Pancreas (tissue), 10 donors: ENCODE measurements at regions not wholly inside any gene's neighbourhood (a gene's known extent, or its start where the extent isn't known, plus 50 kb on each side); places are given as distances from the start of the nearest gene placed in this dataset.

ENCODE experiments used
- ATAC-seq, 4 donors: fragments of 200-7000 bp; cut with Tn5 transposase; one replicate each; pipeline versions ENCODE4 v1.8.0 to v1.9.1; 2020; ENCODE audit warnings: mild to moderate bottlenecking in 4 of 4, moderate library complexity in 4 of 4
- DNase-seq, 6 donors: peaks; one replicate each; pipeline ENCODE4 v3.0.0-alpha.2; 2020
- FAIRE-seq: peaks from 2 replicates; lab custom pipeline; 2012; peaks lifted over from hg19 to GRCh38; lab: Jason Lieb, UNC
- H3K27ac ChIP-seq, 4 donors: fragments of 200-600 bp; sonication (generic); 1 replicate in 3 of 4; 2 replicates in 1 of 4; pipeline versions ENCODE4 v1.5.0 to v1.8.0; 2020
- H3K27me3 ChIP-seq, 4 donors: fragments of 200-600 bp; one replicate each; pipeline ENCODE4 v1.8.0; 2021
- H3K36me3 ChIP-seq, 3 donors: fragments of 200-600 bp; sonication (generic) in 1 of 3; one replicate each; pipeline versions ENCODE4 v1.5.0 to v1.8.0; 2020 to 2021
- H3K4me1 ChIP-seq, 3 donors: fragments of 200-600 bp; one replicate each; pipeline ENCODE4 v1.8.0; 2021
- H3K4me3 ChIP-seq, 4 donors: fragments of 200-600 bp; sonication (generic) in 2 of 4; one replicate each; pipeline versions ENCODE4 v1.5.0 to v1.8.0; 2020 to 2021
- H3K9me3 ChIP-seq, 4 donors: fragments of 200-600 bp; one replicate each; pipeline ENCODE4 v1.8.0; 2021
- WGBS, 2 donors: extraction: QIAGEN DNeasy Blood & Tissue Kit; methylation state at CpG; one replicate each; pipeline ENCODE4 v1.1.7; 2013; 5-methylcytosine and 5-hydroxymethylcytosine counted together
- intact Hi-C, 3 donors: fragments of 100-400 bp; cut with DNase I; formaldehyde crosslinking; loops; one replicate each; pipeline versions ENCODE4 v1.11.1 to v1.14.2; 2022
- TF ChIP-seq, protein P1 (sequence below), 4 donors: fragments of 200-600 bp; sonication (generic) in 3 of 4; IDR thresholded peaks; one replicate each; pipeline versions ENCODE4 v1.5.0 to v1.8.0; 2021; ENCODE audit warnings: antibody characterized with exemption in 4 of 4
- donor health status: healthy with polysubstance abuse.
- donor health status: DM: no; HTN: no; CAD: no; lungs with moderate emphysema.
- donor health status: DM: no; HTN: no; CAD: no.
- donor health status: control.
- donor health status: control.
- donor health status: Bipolar disorder and iron deficiency.
- donor health status: DM: yes; HTN: yes; CAD: no.
- donor health status: DM: no; HTN: no; CAD: no.
- donor health status: DM: no; HTN: no; CAD: no.
- donor health status: DM: yes; HTN: yes; CAD: no.

GRCh38 chr1:229192853-229193252 lies 78.1 kb upstream of the RAB4A start:
- Histone ChIP-seq H3K27me3 (no peaks in the 10 kb centered on the region), H3K4me1 (no peaks in the 10 kb centered on the region), H3K36me3 (no peaks in the 10 kb centered on the region), H3K9me3 (no peaks in the 10 kb centered on the region), H3K27ac (no peak overlapping the region), H3K4me3 (no peak overlapping the region)
- ATAC-seq, result no peak
- FAIRE-seq, result no peak
- WGBS, 2 donors, result 80 to 82% methylated on average over 4 of the region's 4 CpGs
- TF ChIP-seq, protein P1, sequence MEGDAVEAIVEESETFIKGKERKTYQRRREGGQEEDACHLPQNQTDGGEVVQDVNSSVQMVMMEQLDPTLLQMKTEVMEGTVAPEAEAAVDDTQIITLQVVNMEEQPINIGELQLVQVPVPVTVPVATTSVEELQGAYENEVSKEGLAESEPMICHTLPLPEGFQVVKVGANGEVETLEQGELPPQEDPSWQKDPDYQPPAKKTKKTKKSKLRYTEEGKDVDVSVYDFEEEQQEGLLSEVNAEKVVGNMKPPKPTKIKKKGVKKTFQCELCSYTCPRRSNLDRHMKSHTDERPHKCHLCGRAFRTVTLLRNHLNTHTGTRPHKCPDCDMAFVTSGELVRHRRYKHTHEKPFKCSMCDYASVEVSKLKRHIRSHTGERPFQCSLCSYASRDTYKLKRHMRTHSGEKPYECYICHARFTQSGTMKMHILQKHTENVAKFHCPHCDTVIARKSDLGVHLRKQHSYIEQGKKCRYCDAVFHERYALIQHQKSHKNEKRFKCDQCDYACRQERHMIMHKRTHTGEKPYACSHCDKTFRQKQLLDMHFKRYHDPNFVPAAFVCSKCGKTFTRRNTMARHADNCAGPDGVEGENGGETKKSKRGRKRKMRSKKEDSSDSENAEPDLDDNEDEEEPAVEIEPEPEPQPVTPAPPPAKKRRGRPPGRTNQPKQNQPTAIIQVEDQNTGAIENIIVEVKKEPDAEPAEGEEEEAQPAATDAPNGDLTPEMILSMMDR (IDR thresholded peaks at IDR 0.05), result no peak
- DNase-seq, result no peak
- intact Hi-C loops, result no loop called here

- WGBS, 2 donors, result 88 to 91% methylated on average over 7 to 9 of the region's 9 CpGs
- no peak for DNase-seq
- no peak for ATAC-seq
- Histone ChIP-seq H3K4me3 (no peak overlapping the region), H3K36me3 (no peaks in the 10 kb centered on the region), H3K9me3 (no peaks in the 10 kb centered on the region), H3K4me1 (no peaks in the 10 kb centered on the region), H3K27me3 (no peaks in the 10 kb centered on the region), H3K27ac (no peak overlapping the region)
- intact Hi-C loops, result no loop called here
- TF ChIP-seq, protein P1 (IDR thresholded peaks at IDR 0.05), result no peak
- FAIRE-seq, result no peak
Measured at GRCh38 chr1:229194096-229194495, 76.8 kb upstream of the RAB4A start.

DNA sequence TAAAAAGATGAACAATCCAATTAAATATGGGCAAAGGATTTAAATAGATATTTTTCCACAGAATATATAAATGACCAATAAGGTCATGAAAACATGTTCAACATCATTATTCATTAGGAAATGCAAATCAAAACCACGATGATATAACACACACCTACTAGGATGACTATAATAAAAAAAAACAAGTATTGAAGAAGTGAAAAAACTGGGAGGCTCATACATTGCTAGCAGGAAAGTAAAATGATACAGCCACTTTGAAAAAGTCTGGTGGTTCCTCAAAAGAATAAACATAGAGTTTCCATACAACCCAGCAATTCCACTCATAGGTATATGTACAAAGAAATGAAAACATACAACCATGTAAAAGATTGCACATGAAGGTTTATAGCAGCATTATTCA lies 75.7 kb upstream of the RAB4A start:
- TF ChIP-seq, protein P1 (IDR thresholded peaks at IDR 0.05), result no peak
- FAIRE-seq, result no peak
- no peak overlapping the region for H3K27ac ChIP-seq
- WGBS, 2 donors, result 90 to 93% methylated on average over 1 of the region's 1 CpG
- H3K4me3 ChIP-seq, result no peak overlapping the region
- H3K27me3 ChIP-seq, result no peaks in the 10 kb centered on the region
- no peak for ATAC-seq
- H3K4me1 ChIP-seq, result no peaks in the 10 kb centered on the region
- H3K36me3 ChIP-seq, result no peaks in the 10 kb centered on the region
- DNase-seq, result no peak
- no peaks in the 10 kb centered on the region for H3K9me3 ChIP-seq
- intact Hi-C loops, result no loop called here

- Histone ChIP-seq H3K36me3 (no peaks in the 10 kb centered on the region), H3K9me3 (no peaks in the 10 kb centered on the region), H3K4me1 (no peaks in the 10 kb centered on the region), H3K27me3 (no peaks in the 10 kb centered on the region), H3K4me3 (no peak overlapping the region), H3K27ac (no peak overlapping the region)
- TF ChIP-seq, protein P1 (IDR thresholded peaks at IDR 0.05), result no peak
- 85 to 90% methylated on average over 6 of the region's 6 CpGs for WGBS, 2 donors
- intact Hi-C loops, result no loop called here
- FAIRE-seq (no peak), ATAC-seq (no peak), DNase-seq (no peak)
Measured at GRCh38 chr1:229196404-229197264, 74.3 kb upstream of the RAB4A start.

- TF ChIP-seq, protein P1 (IDR thresholded peaks at IDR 0.05), result no peak
- FAIRE-seq (no peak), DNase-seq (no peak), ATAC-seq (no peak)
- intact Hi-C loops, result no loop called here
- 88 to 89% methylated on average over 5 of the region's 5 CpGs for WGBS, 2 donors
- Histone ChIP-seq H3K9me3 (no peaks in the 10 kb centered on the region), H3K27me3 (no peaks in the 10 kb centered on the region), H3K27ac (no peak overlapping the region), H3K4me1 (no peaks in the 10 kb centered on the region), H3K4me3 (no peak overlapping the region), H3K36me3 (no peaks in the 10 kb centered on the region)
Measured at GRCh38 chr1:229197265-229197585, 73.7 kb upstream of the RAB4A start.
